ENCODE measurements at regions not wholly inside any gene's neighbourhood (a gene's known extent, or its start where the extent isn't known, plus 50 kb on each side); places are given as distances from the start of the nearest gene placed in this dataset.

DNA sequence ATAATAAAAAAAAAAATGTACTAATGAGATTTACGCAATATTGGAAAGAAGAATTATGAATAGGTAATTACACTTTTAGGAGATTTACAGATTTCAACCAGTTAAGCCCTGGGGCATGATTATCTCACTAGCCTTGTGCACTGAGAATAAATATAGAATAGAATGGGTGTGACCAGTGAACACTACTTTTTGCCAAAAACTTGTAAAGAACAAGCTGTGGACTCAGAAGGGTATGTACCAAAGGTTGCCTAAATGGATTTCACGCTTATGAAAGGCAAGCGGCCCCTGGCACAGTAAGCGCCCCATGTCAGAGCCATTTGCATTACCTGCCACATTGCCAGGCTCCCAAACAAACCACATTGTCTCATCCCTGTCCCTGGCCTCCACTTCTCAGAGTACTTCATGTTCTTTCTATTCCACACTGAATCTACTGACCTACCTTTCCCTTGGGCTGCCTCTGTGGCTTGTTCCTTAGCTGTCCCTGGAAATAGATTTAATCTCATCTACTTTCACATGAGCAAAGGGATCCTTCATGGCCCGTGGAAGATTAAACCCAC is 170.6 kb upstream of the DIO2 start:
- no peak overlapping the region for H2BK120ac ChIP-seq (ENCODE audit: low read depth, low read length, poor library complexity, severe bottlenecking)
- Mint-ChIP-seq H3K4me1 (0 out of 4 replicates have a peak, but pooled peaks cover 0 to 5% of the 10 kb centered on the region in 2 experiments), H3K4me3 (no peak overlapping the region), H3K27ac (no peak overlapping the region; a peak in 1 of 7 replicates), H3K27me3 (ENCODE audit: low read depth) (no peaks in the 10 kb centered on the region), H3K36me3 (ENCODE audit: insufficient read depth in 1 of 3, low read depth in 3 of 3) (no peaks in the 10 kb centered on the region), H3K9me3 (no peaks in the 10 kb centered on the region)
- H3K27ac ChIP-seq (ENCODE audit: insufficient read length, low read depth, low read length), result no peak overlapping the region
- H3K79me1 ChIP-seq (ENCODE audit: insufficient read depth, low read depth, low read length, poor library complexity, severe bottlenecking), result no peaks in the 10 kb centered on the region
- no peak overlapping the region for H3K56ac ChIP-seq (ENCODE audit: insufficient read length, low read depth, low read length)
- no peak overlapping the region for H2AFZ ChIP-seq (ENCODE audit: low read length)
- no peaks in the 10 kb centered on the region for H3K9me3 ChIP-seq (ENCODE audit: control insufficient read depth, low read depth, low read length)
- no peak for DNase-seq
- no peaks in the 10 kb centered on the region for H3K79me2 ChIP-seq (ENCODE audit: insufficient read depth, low read length)
- no peak overlapping the region for H3T11ph ChIP-seq (ENCODE audit: low read length)
- no peak overlapping the region for H3K23ac ChIP-seq (ENCODE audit: insufficient read length, low read depth, low read length)
- no peaks in the 10 kb centered on the region for H4K20me1 ChIP-seq (ENCODE audit: control insufficient read depth, insufficient read depth, insufficient read length)
- no peak overlapping the region for H4K91ac ChIP-seq (ENCODE audit: insufficient read length, low read depth, low read length)
- H2AK5ac ChIP-seq (ENCODE audit: insufficient read length, low read length), result no peak overlapping the region
- no peaks in the 10 kb centered on the region for H3K23me2 ChIP-seq (ENCODE audit: insufficient read length, low read depth, low read length, poor library complexity, severe bottlenecking)
- no peak overlapping the region for H3K4ac ChIP-seq (ENCODE audit: low read depth, low read length)
- WGBS (ENCODE audit: extremely low coverage, insufficient read length, low lambda C conversion rate), result no CpG with 5 or more reads among the region's 5 CpGs
- H4K8ac ChIP-seq (replicated peaks; ENCODE audit: insufficient read length, low read depth, low read length), result no peak overlapping the region
- H4K5ac ChIP-seq (ENCODE audit: insufficient read length, low read depth, low read length), result no peak overlapping the region
- no peak overlapping the region for H3K4me2 ChIP-seq (ENCODE audit: insufficient read depth, insufficient read length, low read length)
- H2BK12ac ChIP-seq (ENCODE audit: insufficient read length, low read depth, low read length), result no peak overlapping the region
- H3K4me1 ChIP-seq (ENCODE audit: insufficient read depth, low read length), result no peaks in the 10 kb centered on the region
- H2BK5ac ChIP-seq (ENCODE audit: insufficient read length, low read length), result no peak overlapping the region
- H3K18ac ChIP-seq (ENCODE audit: insufficient read length, low read depth, low read length), result no peak overlapping the region
- no peak overlapping the region for H2BK15ac ChIP-seq (ENCODE audit: low read depth, low read length)
- no peaks in the 10 kb centered on the region for H3K27me3 ChIP-seq (ENCODE audit: insufficient read depth, low read length)
- H3K14ac ChIP-seq (ENCODE audit: insufficient read depth, low read length), result no peak overlapping the region
- TF ChIP-seq, protein P1, sequence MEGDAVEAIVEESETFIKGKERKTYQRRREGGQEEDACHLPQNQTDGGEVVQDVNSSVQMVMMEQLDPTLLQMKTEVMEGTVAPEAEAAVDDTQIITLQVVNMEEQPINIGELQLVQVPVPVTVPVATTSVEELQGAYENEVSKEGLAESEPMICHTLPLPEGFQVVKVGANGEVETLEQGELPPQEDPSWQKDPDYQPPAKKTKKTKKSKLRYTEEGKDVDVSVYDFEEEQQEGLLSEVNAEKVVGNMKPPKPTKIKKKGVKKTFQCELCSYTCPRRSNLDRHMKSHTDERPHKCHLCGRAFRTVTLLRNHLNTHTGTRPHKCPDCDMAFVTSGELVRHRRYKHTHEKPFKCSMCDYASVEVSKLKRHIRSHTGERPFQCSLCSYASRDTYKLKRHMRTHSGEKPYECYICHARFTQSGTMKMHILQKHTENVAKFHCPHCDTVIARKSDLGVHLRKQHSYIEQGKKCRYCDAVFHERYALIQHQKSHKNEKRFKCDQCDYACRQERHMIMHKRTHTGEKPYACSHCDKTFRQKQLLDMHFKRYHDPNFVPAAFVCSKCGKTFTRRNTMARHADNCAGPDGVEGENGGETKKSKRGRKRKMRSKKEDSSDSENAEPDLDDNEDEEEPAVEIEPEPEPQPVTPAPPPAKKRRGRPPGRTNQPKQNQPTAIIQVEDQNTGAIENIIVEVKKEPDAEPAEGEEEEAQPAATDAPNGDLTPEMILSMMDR (conservative IDR thresholded peaks at IDR 0.05), result no peak
- H3K9ac ChIP-seq (ENCODE audit: extremely low read depth, insufficient read length, low read length), result no peak overlapping the region
- no peak overlapping the region for H2BK20ac ChIP-seq (ENCODE audit: low read depth, low read length, poor library complexity, severe bottlenecking)

All from H9 (cell line).